H1 (cell line): ENCODE measurements at regions not wholly inside any gene's neighbourhood (a gene's known extent, or its start where the extent isn't known, plus 50 kb on each side); places are given as distances from the start of the nearest gene placed in this dataset.

ENCODE experiments used
- CTCF ChIA-PET: fragments of 300-600 bp; sonication (Branson Sonifier 250); formaldehyde crosslinking; loops from one replicate; lab custom pipeline; 2021; ENCODE audit not compliant: partially characterized antibody; lab: Charles Lee
- POLR2A ChIA-PET: fragments of 300-600 bp; sonication (Branson Sonifier 250); formaldehyde crosslinking; loops from one replicate; lab custom pipeline; 2021; ENCODE audit warnings: inconsistent platforms; ENCODE audit not compliant: partially characterized antibody; lab: Charles Lee
- DNase-seq, 2 experiments: peaks; one replicate each; pipeline versions ENCODE4 v3.0.0 to v3.0.0-alpha.2; 2010 to 2022; ENCODE audit warnings: low spot score in 2 of 2, low read depth in 1 of 2, mixed read lengths in 1 of 2
- FAIRE-seq: peaks from 2 replicates; lab custom pipeline; 2011; peaks lifted over from hg19 to GRCh38; lab: Jason Lieb, UNC
- H2AFZ ChIP-seq: 2 replicates; pipeline ENCODE4 v1.8.1; 2012; ENCODE audit warnings: low read length, inconsistent platforms
- H2AK5ac ChIP-seq: 2 replicates; pipeline ENCODE4 v1.6.1; 2013; ENCODE audit warnings: low read depth, low read length
- H2BK120ac ChIP-seq: replicated peaks from 2 replicates; pipeline ENCODE3; 2013; ENCODE audit warnings: low read depth, low read length, inconsistent platforms
- H2BK12ac ChIP-seq: 2 replicates; pipeline ENCODE4 v1.6.1; 2013; ENCODE audit warnings: low read depth, low read length
- H2BK15ac ChIP-seq: 2 replicates; pipeline ENCODE4 v1.6.1; 2013; ENCODE audit warnings: low read length
- H2BK20ac ChIP-seq: 2 replicates; pipeline ENCODE4 v1.6.1; 2013; ENCODE audit warnings: low read length
- H2BK5ac ChIP-seq: 2 replicates; pipeline ENCODE4 v1.6.1; 2013; ENCODE audit warnings: low read depth, low read length
- H3K14ac ChIP-seq: 2 replicates; pipeline ENCODE4 v1.6.1; 2013; ENCODE audit warnings: inconsistent platforms; ENCODE audit not compliant: insufficient read length
- H3K18ac ChIP-seq: 2 replicates; pipeline ENCODE4 v1.6.1; 2013; ENCODE audit warnings: low read length; ENCODE audit errors: extremely low read depth
- H3K23ac ChIP-seq: 2 replicates; pipeline ENCODE4 v1.6.1; 2013; ENCODE audit warnings: inconsistent platforms; ENCODE audit not compliant: insufficient read length
- H3K23me2 ChIP-seq: 2 replicates; pipeline ENCODE4 v1.6.1; 2013; ENCODE audit warnings: low read depth, low read length
- H3K27ac ChIP-seq: 2 replicates; pipeline ENCODE4 v1.6.1; 2011; ENCODE audit warnings: low read depth, low read length, inconsistent platforms
- H3K27me3 ChIP-seq, 4 experiments: replicated peaks in 1 of 4; 1 replicate in 1 of 4; 2 replicates in 3 of 4; pipeline versions ENCODE4 v1.6.1 to v1.8.1; 2011 to 2013; ENCODE audit warnings: low read length in 3 of 4, mild to moderate bottlenecking in 3 of 4, inconsistent platforms in 2 of 4, mixed read lengths in 2 of 4, moderate library complexity in 1 of 4; ENCODE audit not compliant: control insufficient read depth in 3 of 4, insufficient read depth in 3 of 4; ENCODE audit errors: extremely low read depth in 1 of 4
- H3K36me3 ChIP-seq, 4 experiments: 2 replicates each; pipeline versions ENCODE4 v1.6.1 to v1.8.1; 2011 to 2013; ENCODE audit warnings: mild to moderate bottlenecking in 4 of 4, low read length in 3 of 4, moderate library complexity in 2 of 4, control low read depth in 1 of 4, inconsistent platforms in 1 of 4; ENCODE audit not compliant: insufficient read depth in 4 of 4, control insufficient read depth in 2 of 4
- H3K4ac ChIP-seq: replicated peaks from 2 replicates; pipeline ENCODE3; 2013; ENCODE audit warnings: low read length, low read depth, mixed read lengths, inconsistent platforms; ENCODE audit not compliant: insufficient read length
- H3K4me1 ChIP-seq, 4 experiments: replicated peaks in 1 of 4; 1 replicate in 1 of 4; 2 replicates in 3 of 4; pipeline versions ENCODE4 v1.6.1 to v1.8.1; 2011 to 2013; ENCODE audit warnings: low read length in 3 of 4, inconsistent platforms in 2 of 4, mixed read lengths in 1 of 4; ENCODE audit not compliant: insufficient read depth in 4 of 4, control insufficient read depth in 3 of 4
- H3K4me2 ChIP-seq, 2 experiments: 2 replicates each; pipeline versions ENCODE4 v1.6.1 to v1.8.1; 2011 to 2013; ENCODE audit warnings: low read depth in 2 of 2, low read length in 2 of 2, control low read depth in 1 of 2, inconsistent platforms in 1 of 2, mild to moderate bottlenecking in 1 of 2; ENCODE audit not compliant: insufficient read depth in 1 of 2
- H3K4me3 ChIP-seq, 4 experiments: fragments of 200-600, 300-600 bp in 1 of 4; sonication (generic), shearing (Covaris generic), sonication (Bioruptor Twin) in 1 of 4; 2 replicates each; pipeline versions ENCODE4 v1.5.1 to v1.8.1; 2011 to 2016; ENCODE audit warnings: low read length in 4 of 4, low read depth in 3 of 4, control low read depth in 2 of 4, inconsistent platforms in 2 of 4, mild to moderate bottlenecking in 2 of 4, mixed read lengths in 1 of 4, moderate library complexity in 1 of 4; ENCODE audit not compliant: insufficient read depth in 2 of 4; ENCODE audit errors: extremely low read depth in 1 of 4
- H3K56ac ChIP-seq: replicated peaks from 2 replicates; pipeline ENCODE3; 2013; ENCODE audit warnings: low read depth, mild to moderate bottlenecking, mixed read lengths, low read length, inconsistent platforms; ENCODE audit not compliant: insufficient read length
- H3K79me1 ChIP-seq: 2 replicates; pipeline ENCODE4 v1.6.1; 2013; ENCODE audit warnings: low read depth, low read length, control low read depth
- H3K79me2 ChIP-seq, 2 experiments: 2 replicates each; pipeline versions ENCODE4 v1.6.1 to v1.8.1; 2012 to 2013; ENCODE audit warnings: low read length in 2 of 2, mild to moderate bottlenecking in 2 of 2, inconsistent platforms in 1 of 2; ENCODE audit not compliant: insufficient read depth in 2 of 2, control insufficient read depth in 1 of 2
- H3K9ac ChIP-seq, 4 experiments: replicated peaks in 1 of 4; 1 replicate in 1 of 4; 2 replicates in 3 of 4; pipeline versions ENCODE4 v1.6.1 to v1.8.1; 2011 to 2013; ENCODE audit warnings: low read depth in 3 of 4, low read length in 3 of 4, control low read depth in 2 of 4, mild to moderate bottlenecking in 2 of 4, moderate library complexity in 2 of 4, inconsistent platforms in 1 of 4; ENCODE audit errors: extremely low read depth in 1 of 4
- H3K9me3 ChIP-seq, 2 experiments: 2 replicates each; pipeline versions ENCODE4 v1.6.1 to v1.8.1; 2012 to 2013; ENCODE audit warnings: mild to moderate bottlenecking in 2 of 2, moderate library complexity in 2 of 2, control low read depth in 1 of 2, inconsistent platforms in 1 of 2, low read depth in 1 of 2, low read length in 1 of 2, mixed read lengths in 1 of 2; ENCODE audit not compliant: insufficient read depth in 2 of 2
- H4K20me1 ChIP-seq, 2 experiments: replicated peaks in 1 of 2; 2 replicates each; pipeline versions ENCODE3 to v1.8.1; 2011 to 2013; ENCODE audit warnings: inconsistent platforms in 2 of 2, low read length in 2 of 2, mild to moderate bottlenecking in 1 of 2; ENCODE audit not compliant: insufficient read depth in 2 of 2, control insufficient read depth in 1 of 2
- H4K5ac ChIP-seq: 2 replicates; pipeline ENCODE4 v1.6.1; 2013; ENCODE audit warnings: low read length, low read depth, mixed read lengths, inconsistent platforms; ENCODE audit not compliant: insufficient read length
- H4K8ac ChIP-seq: 2 replicates; pipeline ENCODE4 v1.8.0; 2013; ENCODE audit warnings: mild to moderate bottlenecking, moderate library complexity, low read length, inconsistent platforms; ENCODE audit not compliant: insufficient read depth; ENCODE audit errors: extremely low read depth
- H4K91ac ChIP-seq: replicated peaks from 2 replicates; pipeline ENCODE3; 2013; ENCODE audit warnings: low read length, mixed read lengths, inconsistent platforms; ENCODE audit not compliant: insufficient read length
- ATF3 ChIP-seq: IDR thresholded peaks from 2 replicates; pipeline ENCODE4 v1.6.1; 2011; ENCODE audit warnings: low read depth, mild to moderate bottlenecking, low read length; ENCODE audit not compliant: insufficient read depth
- BRCA1 ChIP-seq: IDR thresholded peaks from 2 replicates; pipeline ENCODE4 v1.6.1; 2012; ENCODE audit warnings: low read depth, low read length, improper control_type of control experiment
- CBX5 ChIP-seq: fragments of 300-800, 300-1000 bp; sonication (generic); IDR thresholded peaks from 2 replicates; pipeline ENCODE4 v1.7.1; 2016; ENCODE audit warnings: antibody characterized with exemption, low read length, low read depth
- CHD1 ChIP-seq: IDR thresholded peaks from 2 replicates; pipeline ENCODE4 v1.6.1; 2012; ENCODE audit warnings: low read depth, low read length, improper control_type of control experiment
- E2F6 ChIP-seq: IDR thresholded peaks from 2 replicates; pipeline ENCODE4 v1.6.1; 2012; ENCODE audit warnings: inconsistent platforms
- KDM1A ChIP-seq: fragments of 200-600, 300-600 bp; sonication (generic); IDR thresholded peaks from 2 replicates; pipeline ENCODE4 v1.7.1; 2016; ENCODE audit warnings: mild to moderate bottlenecking, low read length, borderline replicate concordance
- KDM4A ChIP-seq: IDR thresholded peaks from one replicate; pipeline ENCODE4 v1.7.1; 2012; ENCODE audit warnings: low read depth, mild to moderate bottlenecking, moderate library complexity, low read length, inconsistent platforms; ENCODE audit not compliant: severe bottlenecking
- MAFK ChIP-seq: IDR thresholded peaks from 2 replicates; pipeline ENCODE4 v1.6.1; 2012; ENCODE audit warnings: low read depth, mild to moderate bottlenecking, improper control_type of control experiment, low read length
- POLR2A ChIP-seq, 2 experiments: IDR thresholded peaks; 1 replicate in 1 of 2; 2 replicates in 1 of 2; pipeline ENCODE4 v1.6.1; 2011; ENCODE audit warnings: low read depth in 2 of 2, low read length in 2 of 2, mild to moderate bottlenecking in 2 of 2; ENCODE audit errors: control extremely low read depth in 1 of 2
- RFX5 ChIP-seq: IDR thresholded peaks from 2 replicates; pipeline ENCODE4 v1.6.1; 2011; ENCODE audit warnings: low read depth, low read length, improper control_type of control experiment, borderline replicate concordance
- SP1 ChIP-seq: IDR thresholded peaks from 2 replicates; pipeline ENCODE4 v1.6.1; 2011; ENCODE audit warnings: low read depth, low read length
- SP4 ChIP-seq: IDR thresholded peaks from 2 replicates; pipeline ENCODE4 v1.6.1; 2012; ENCODE audit warnings: low read length, inconsistent platforms
- WGBS, 2 experiments: shearing (Covaris generic) in 1 of 2; methylation state at CpG; one replicate each; pipeline versions ENCODE4 v1.1.6 to v1.1.7; 2013 to 2015; ENCODE audit warnings: low lambda C conversion rate in 2 of 2, mixed read lengths in 2 of 2, inconsistent platforms in 1 of 2, low coverage in 1 of 2, missing lambda C conversion rate in 1 of 2; ENCODE audit not compliant: insufficient replicate concordance in 2 of 2, insufficient coverage in 1 of 2, insufficient read length in 1 of 2; ENCODE audit errors: extremely low coverage in 1 of 2, missing lambda C conversion rate in 1 of 2; 5-methylcytosine and 5-hydroxymethylcytosine counted together

GRCh38 chr2:199570934-199571333 is 113.2 kb upstream of the SATB2 start:
- Histone ChIP-seq H4K8ac (no peak overlapping the region), H2AK5ac (no peak overlapping the region), H2BK20ac (no peak overlapping the region), H2AFZ (no peak overlapping the region), H4K91ac (no peak overlapping the region), H3K18ac (no peak overlapping the region), H3K36me3 (no peaks in the 10 kb centered on the region), H3K27ac (no peak overlapping the region), H3K14ac (no peak overlapping the region), H3K4ac (no peak overlapping the region), H2BK5ac (no peak overlapping the region), H2BK15ac (no peak overlapping the region), H3K56ac (no peak overlapping the region), H3K79me2 (no peaks in the 10 kb centered on the region), H4K20me1 (no peaks in the 10 kb centered on the region), H4K5ac (no peak overlapping the region), H3K4me1 (peaks cover 0 to 5% (median 0%) of the 10 kb centered on the region in 4 experiments; a peak in 1 of 7 replicates), H3K9me3 (no peaks in the 10 kb centered on the region), H3K27me3 (no peaks in the 10 kb centered on the region), H3K23me2 (no peaks in the 10 kb centered on the region), H3K4me3 (no peak overlapping the region), H3K4me2 (no peak overlapping the region; a peak in 1 of 4 replicates), H3K9ac (no peak overlapping the region), H2BK120ac (no peak overlapping the region), H2BK12ac (no peak overlapping the region), H3K23ac (no peak overlapping the region), H3K79me1 (no peaks in the 10 kb centered on the region)
- CTCF ChIA-PET, result no interaction called here
- FAIRE-seq (no peak), DNase-seq (no peak)
- POLR2A ChIA-PET, result no interaction called here
- WGBS, 2 experiments, result 70% methylated on average over 2 of the region's 2 CpGs; no CpG with 5 or more reads in 1 of the 2 experiments
- TF ChIP-seq POLR2A (IDR thresholded peaks at IDR 0.05; ENCODE audit: control extremely low read depth in 1 of 2, low read depth in 2 of 2, low read length in 2 of 2) (no peak), CHD1 (no peak), KDM4A (no peak), E2F6 (no peak), KDM1A (no peak), RFX5 (no peak), MAFK (no peak), CBX5 (no peak), ATF3 (no peak), SP1 (no peak), SP4 (no peak), BRCA1 (no peak)
